H9 (cell line): ENCODE measurements at regions not wholly inside any gene's neighbourhood (a gene's known extent, or its start where the extent isn't known, plus 50 kb on each side); places are given as distances from the start of the nearest gene placed in this dataset.

Source experiments
- DNase-seq: peaks from one replicate; pipeline ENCODE4 v3.0.0-alpha.2; 2017
- H2AFZ ChIP-seq: one replicate; pipeline ENCODE4 v1.6.1; 2013; ENCODE audit warnings: mild to moderate bottlenecking, low read length, control low read depth, moderate library complexity
- H2AK5ac ChIP-seq: 2 replicates; pipeline ENCODE4 v1.6.1; 2013; ENCODE audit warnings: low read length, control low read depth, mixed read lengths; ENCODE audit not compliant: insufficient read length
- H2BK120ac ChIP-seq: one replicate; pipeline ENCODE4 v1.6.1; 2013; ENCODE audit warnings: low read depth, mild to moderate bottlenecking, low read length, control low read depth, inconsistent platforms; ENCODE audit not compliant: poor library complexity, severe bottlenecking
- H2BK12ac ChIP-seq: 2 replicates; pipeline ENCODE4 v1.6.1; 2013; ENCODE audit warnings: low read length, control low read depth, mixed read lengths, low read depth; ENCODE audit not compliant: insufficient read length
- H2BK15ac ChIP-seq: 2 replicates; pipeline ENCODE4 v1.6.1; 2013; ENCODE audit warnings: low read depth, low read length, control low read depth
- H2BK20ac ChIP-seq: one replicate; pipeline ENCODE4 v1.6.1; 2013; ENCODE audit warnings: low read depth, mild to moderate bottlenecking, low read length, control low read depth, inconsistent platforms; ENCODE audit not compliant: poor library complexity, severe bottlenecking
- H2BK5ac ChIP-seq: 2 replicates; pipeline ENCODE4 v1.6.1; 2013; ENCODE audit warnings: low read length, control low read depth, mixed read lengths; ENCODE audit not compliant: insufficient read length
- H3K14ac ChIP-seq: 2 replicates; pipeline ENCODE4 v1.6.1; 2013; ENCODE audit warnings: low read length, control low read depth; ENCODE audit not compliant: insufficient read depth
- H3K18ac ChIP-seq: 2 replicates; pipeline ENCODE4 v1.6.1; 2013; ENCODE audit warnings: low read depth, mild to moderate bottlenecking, mixed read lengths, low read length, control low read depth; ENCODE audit not compliant: insufficient read length
- H3K23ac ChIP-seq: 2 replicates; pipeline ENCODE4 v1.6.1; 2013; ENCODE audit warnings: low read length, control low read depth, mixed read lengths, low read depth; ENCODE audit not compliant: insufficient read length
- H3K23me2 ChIP-seq: 2 replicates; pipeline ENCODE4 v1.6.1; 2013; ENCODE audit warnings: low read depth, mild to moderate bottlenecking, mixed read lengths, low read length, control low read depth; ENCODE audit not compliant: insufficient read length, poor library complexity, severe bottlenecking
- H3K27ac ChIP-seq: 2 replicates; pipeline ENCODE4 v1.5.1; 2013; ENCODE audit warnings: low read length, control low read depth, mixed read lengths, low read depth; ENCODE audit not compliant: insufficient read length
- H3K27me3 ChIP-seq: 2 replicates; pipeline ENCODE4 v1.6.1; 2013; ENCODE audit warnings: low read length, control low read depth, inconsistent platforms; ENCODE audit not compliant: insufficient read depth
- H3K4ac ChIP-seq: 2 replicates; pipeline ENCODE4 v1.6.1; 2013; ENCODE audit warnings: low read depth, mild to moderate bottlenecking, control low read depth, inconsistent platforms, low read length, moderate library complexity
- H3K4me1 ChIP-seq: 2 replicates; pipeline ENCODE4 v1.6.1; 2013; ENCODE audit warnings: low read length, control low read depth, inconsistent platforms; ENCODE audit not compliant: insufficient read depth
- H3K4me2 ChIP-seq: 2 replicates; pipeline ENCODE4 v1.6.1; 2013; ENCODE audit warnings: low read length, control low read depth, mixed read lengths; ENCODE audit not compliant: insufficient read length, insufficient read depth
- H3K56ac ChIP-seq: 2 replicates; pipeline ENCODE4 v1.6.1; 2013; ENCODE audit warnings: low read depth, mild to moderate bottlenecking, mixed read lengths, low read length, control low read depth; ENCODE audit not compliant: insufficient read length
- H3K79me1 ChIP-seq: 2 replicates; pipeline ENCODE4 v1.6.1; 2013; ENCODE audit warnings: low read depth, mild to moderate bottlenecking, moderate library complexity, low read length, control low read depth, inconsistent platforms; ENCODE audit not compliant: insufficient read depth, poor library complexity, severe bottlenecking
- H3K79me2 ChIP-seq: 2 replicates; pipeline ENCODE4 v1.6.1; 2013; ENCODE audit warnings: low read length, control low read depth, inconsistent platforms; ENCODE audit not compliant: insufficient read depth
- H3K9ac ChIP-seq: 2 replicates; pipeline ENCODE4 v1.6.1; 2013; ENCODE audit warnings: low read length, control low read depth, mixed read lengths; ENCODE audit not compliant: insufficient read length; ENCODE audit errors: extremely low read depth
- H3K9me3 ChIP-seq: one replicate; pipeline ENCODE4 v1.6.1; 2013; ENCODE audit warnings: low read depth, low read length, inconsistent platforms; ENCODE audit not compliant: control insufficient read depth
- H3T11ph ChIP-seq: one replicate; pipeline ENCODE4 v1.6.1; 2013; ENCODE audit warnings: mild to moderate bottlenecking, low read length, control low read depth, inconsistent platforms
- H4K20me1 ChIP-seq: one replicate; pipeline ENCODE4 v1.6.1; 2013; ENCODE audit not compliant: control insufficient read depth, insufficient read length, insufficient read depth
- H4K5ac ChIP-seq: 2 replicates; pipeline ENCODE4 v1.6.1; 2013; ENCODE audit warnings: low read depth, mild to moderate bottlenecking, mixed read lengths, low read length, control low read depth; ENCODE audit not compliant: insufficient read length
- H4K8ac ChIP-seq: replicated peaks from 2 replicates; pipeline ENCODE4 v1.6.1; 2013; ENCODE audit warnings: low read length, control low read depth, mixed read lengths, low read depth; ENCODE audit not compliant: insufficient read length
- H4K91ac ChIP-seq: 2 replicates; pipeline ENCODE4 v1.6.1; 2013; ENCODE audit warnings: low read depth, mild to moderate bottlenecking, moderate library complexity, mixed read lengths, low read length, control low read depth; ENCODE audit not compliant: insufficient read length
- H3K27ac Mint-ChIP-seq, 3 experiments: 2 replicates in 2 of 3; 3 replicates in 1 of 3; pipeline ENCODE4 v1.8.0; 2020 to 2021; ENCODE audit warnings: mixed read lengths in 3 of 3, mild to moderate bottlenecking in 1 of 3, moderate library complexity in 1 of 3
- H3K27me3 Mint-ChIP-seq: 2 replicates; pipeline ENCODE4 v1.8.0; 2021; ENCODE audit warnings: low read depth, mild to moderate bottlenecking, moderate library complexity, mixed read lengths
- H3K36me3 Mint-ChIP-seq, 3 experiments: 2 replicates in 2 of 3; 3 replicates in 1 of 3; pipeline ENCODE4 v1.8.0; 2020 to 2021; ENCODE audit warnings: low read depth in 3 of 3, mixed read lengths in 3 of 3; ENCODE audit not compliant: insufficient read depth in 1 of 3
- H3K4me1 Mint-ChIP-seq, 2 experiments: 2 replicates each; pipeline ENCODE4 v1.8.0; 2020; ENCODE audit warnings: mixed read lengths in 2 of 2
- H3K4me3 Mint-ChIP-seq, 2 experiments: 2 replicates in 1 of 2; 3 replicates in 1 of 2; pipeline ENCODE4 v1.8.0; 2020 to 2021; ENCODE audit warnings: mild to moderate bottlenecking in 2 of 2, mixed read lengths in 2 of 2, moderate library complexity in 1 of 2
- H3K9me3 Mint-ChIP-seq, 2 experiments: 2 replicates in 1 of 2; 3 replicates in 1 of 2; pipeline ENCODE4 v1.8.0; 2020; ENCODE audit warnings: mild to moderate bottlenecking in 2 of 2, mixed read lengths in 2 of 2, moderate library complexity in 1 of 2
- WGBS: extraction: QIAGEN DNeasy Blood & Tissue Kit; methylation state at CpG from one replicate; pipeline ENCODE4 v1.1.7; 2013; ENCODE audit warnings: missing lambda C conversion rate, low lambda C conversion rate, mixed read lengths; ENCODE audit not compliant: insufficient read length; ENCODE audit errors: extremely low coverage; 5-methylcytosine and 5-hydroxymethylcytosine counted together
- TF ChIP-seq, protein P1 (sequence below): fragments of 200-600 bp; sonication (generic); conservative IDR thresholded peaks from 3 replicates; pipeline ENCODE4 v1.8.0; 2021; ENCODE audit warnings: antibody characterized with exemption, mild to moderate bottlenecking

DNA sequence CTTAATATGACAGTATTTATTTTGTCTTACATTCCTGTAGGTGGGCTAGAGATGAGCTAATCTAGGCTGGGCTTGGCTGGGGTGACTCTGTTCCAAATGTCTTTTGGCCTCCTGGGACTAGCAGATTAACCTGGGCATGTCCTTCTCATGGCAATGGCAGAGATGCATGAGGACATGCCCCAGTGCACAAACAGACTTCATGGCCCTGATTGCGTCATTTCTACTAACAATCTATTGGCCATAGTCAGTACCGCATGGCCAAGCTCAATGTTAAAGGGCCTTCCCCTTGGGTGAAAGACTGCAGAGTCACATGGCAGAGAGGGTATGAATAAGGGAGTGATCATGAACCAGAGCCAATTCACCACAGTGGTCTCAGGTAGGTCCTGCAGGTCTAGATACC is 313.4 kb downstream of the MSX2 start:
- no peak overlapping the region for H4K91ac ChIP-seq
- H4K8ac ChIP-seq, result no peak overlapping the region
- Mint-ChIP-seq H3K4me3 (no peak overlapping the region), H3K27ac (no peak overlapping the region; a peak in 2 of 7 replicates), H3K36me3 (no peaks in the 10 kb centered on the region; a peak in 2 of 7 replicates), H3K4me1 (no peaks in the 10 kb centered on the region), H3K9me3 (peaks cover 0 to 4% of the 10 kb centered on the region in 2 experiments; a peak in 3 of 5 replicates), H3K27me3 (peaks cover 6% of the 10 kb centered on the region)
- no peak overlapping the region for H3K56ac ChIP-seq
- no peak overlapping the region for H2AFZ ChIP-seq
- H2BK15ac ChIP-seq, result no peak overlapping the region
- H3K27ac ChIP-seq, result no peak overlapping the region
- no peaks in the 10 kb centered on the region for H3K4me1 ChIP-seq
- no peak overlapping the region for H4K5ac ChIP-seq
- no peak for DNase-seq
- H2BK12ac ChIP-seq, result no peak overlapping the region
- H4K20me1 ChIP-seq, result no peaks in the 10 kb centered on the region
- no peak overlapping the region for H2AK5ac ChIP-seq
- TF ChIP-seq, protein P1, sequence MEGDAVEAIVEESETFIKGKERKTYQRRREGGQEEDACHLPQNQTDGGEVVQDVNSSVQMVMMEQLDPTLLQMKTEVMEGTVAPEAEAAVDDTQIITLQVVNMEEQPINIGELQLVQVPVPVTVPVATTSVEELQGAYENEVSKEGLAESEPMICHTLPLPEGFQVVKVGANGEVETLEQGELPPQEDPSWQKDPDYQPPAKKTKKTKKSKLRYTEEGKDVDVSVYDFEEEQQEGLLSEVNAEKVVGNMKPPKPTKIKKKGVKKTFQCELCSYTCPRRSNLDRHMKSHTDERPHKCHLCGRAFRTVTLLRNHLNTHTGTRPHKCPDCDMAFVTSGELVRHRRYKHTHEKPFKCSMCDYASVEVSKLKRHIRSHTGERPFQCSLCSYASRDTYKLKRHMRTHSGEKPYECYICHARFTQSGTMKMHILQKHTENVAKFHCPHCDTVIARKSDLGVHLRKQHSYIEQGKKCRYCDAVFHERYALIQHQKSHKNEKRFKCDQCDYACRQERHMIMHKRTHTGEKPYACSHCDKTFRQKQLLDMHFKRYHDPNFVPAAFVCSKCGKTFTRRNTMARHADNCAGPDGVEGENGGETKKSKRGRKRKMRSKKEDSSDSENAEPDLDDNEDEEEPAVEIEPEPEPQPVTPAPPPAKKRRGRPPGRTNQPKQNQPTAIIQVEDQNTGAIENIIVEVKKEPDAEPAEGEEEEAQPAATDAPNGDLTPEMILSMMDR, result no peak
- H3K79me1 ChIP-seq, result no peaks in the 10 kb centered on the region
- no peaks in the 10 kb centered on the region for H3K79me2 ChIP-seq
- no peak overlapping the region for H3K9ac ChIP-seq
- H3K18ac ChIP-seq, result no peak overlapping the region
- H3K9me3 ChIP-seq, result no peaks in the 10 kb centered on the region
- H3K14ac ChIP-seq, result no peak overlapping the region
- no CpG with 5 or more reads among the region's 2 CpGs for WGBS
- no peak overlapping the region for H3K4me2 ChIP-seq
- H2BK20ac ChIP-seq, result no peak overlapping the region
- H3K23ac ChIP-seq, result no peak overlapping the region
- H2BK120ac ChIP-seq, result no peak overlapping the region
- H3K4ac ChIP-seq, result no peak overlapping the region
- no peak overlapping the region for H2BK5ac ChIP-seq
- H3K27me3 ChIP-seq, result no peaks in the 10 kb centered on the region
- no peak overlapping the region for H3T11ph ChIP-seq
- H3K23me2 ChIP-seq, result no peaks in the 10 kb centered on the region
